ENCODE measurements at regions not wholly inside any gene's neighbourhood (a gene's known extent, or its start where the extent isn't known, plus 50 kb on each side); places are given as distances from the start of the nearest gene placed in this dataset.

DNA sequence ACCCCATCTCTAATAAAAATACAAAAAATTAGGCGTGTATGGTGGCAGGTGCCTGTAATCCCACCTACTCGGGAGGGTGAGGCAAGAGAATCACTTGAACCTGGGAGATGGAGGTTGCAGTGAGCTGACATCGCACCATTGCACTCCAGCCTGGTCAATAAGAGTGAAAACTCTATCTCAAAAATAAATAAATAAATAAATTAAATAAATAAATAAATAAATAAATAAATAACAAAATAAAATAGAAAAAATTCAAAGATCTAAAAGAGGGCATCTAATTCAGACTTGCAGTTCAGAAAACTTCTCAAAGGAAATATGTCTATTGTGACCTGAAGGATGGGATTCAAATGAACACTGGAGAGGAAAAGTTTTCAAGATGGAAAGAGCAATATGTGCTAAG is 1085.1 kb downstream of the SORCS3 start:
- no peak overlapping the region for H3K4me3 ChIP-seq (ENCODE audit: insufficient read depth, low read length, poor library complexity, severe bottlenecking)
- no peaks in the 10 kb centered on the region for H3K9me3 ChIP-seq (ENCODE audit: insufficient read depth, low read length)
- no peaks in the 10 kb centered on the region for H3F3A ChIP-seq (ENCODE audit: insufficient read depth)
- H3K9ac ChIP-seq (ENCODE audit: low read length), result no peak overlapping the region
- no peak overlapping the region for H3K4me2 ChIP-seq (ENCODE audit: low read depth, low read length, poor library complexity, severe bottlenecking)
- H3K36me3 ChIP-seq (ENCODE audit: low read length), result no peaks in the 10 kb centered on the region
- H3K9me2 ChIP-seq (replicated peaks; ENCODE audit: insufficient read depth, low read length), result no peaks in the 10 kb centered on the region
- H3K27me3 ChIP-seq (ENCODE audit: low read length), result no peaks in the 10 kb centered on the region
- H4K20me1 ChIP-seq (ENCODE audit: low read depth, low read length), result no peaks in the 10 kb centered on the region
- H3K79me2 ChIP-seq (ENCODE audit: insufficient read depth, low read length), result no peaks in the 10 kb centered on the region
- TF ChIP-seq, protein P1, sequence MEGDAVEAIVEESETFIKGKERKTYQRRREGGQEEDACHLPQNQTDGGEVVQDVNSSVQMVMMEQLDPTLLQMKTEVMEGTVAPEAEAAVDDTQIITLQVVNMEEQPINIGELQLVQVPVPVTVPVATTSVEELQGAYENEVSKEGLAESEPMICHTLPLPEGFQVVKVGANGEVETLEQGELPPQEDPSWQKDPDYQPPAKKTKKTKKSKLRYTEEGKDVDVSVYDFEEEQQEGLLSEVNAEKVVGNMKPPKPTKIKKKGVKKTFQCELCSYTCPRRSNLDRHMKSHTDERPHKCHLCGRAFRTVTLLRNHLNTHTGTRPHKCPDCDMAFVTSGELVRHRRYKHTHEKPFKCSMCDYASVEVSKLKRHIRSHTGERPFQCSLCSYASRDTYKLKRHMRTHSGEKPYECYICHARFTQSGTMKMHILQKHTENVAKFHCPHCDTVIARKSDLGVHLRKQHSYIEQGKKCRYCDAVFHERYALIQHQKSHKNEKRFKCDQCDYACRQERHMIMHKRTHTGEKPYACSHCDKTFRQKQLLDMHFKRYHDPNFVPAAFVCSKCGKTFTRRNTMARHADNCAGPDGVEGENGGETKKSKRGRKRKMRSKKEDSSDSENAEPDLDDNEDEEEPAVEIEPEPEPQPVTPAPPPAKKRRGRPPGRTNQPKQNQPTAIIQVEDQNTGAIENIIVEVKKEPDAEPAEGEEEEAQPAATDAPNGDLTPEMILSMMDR (IDR thresholded peaks at IDR 0.05; ENCODE audit: insufficient read depth, low read length, poor library complexity, severe bottlenecking), result no peak
- TF ChIP-seq EZH2phosphoT487 (conservative IDR thresholded peaks at IDR 0.05; ENCODE audit: low read length), result no peak
- H3K27ac ChIP-seq (ENCODE audit: low read depth, low read length), result no peak overlapping the region
- H2AFZ ChIP-seq (ENCODE audit: low read depth, low read length, severe bottlenecking), result no peak overlapping the region

GRCh38 chr10:105725007-105725406 is 1083.9 kb downstream of the SORCS3 start:
- H3F3A ChIP-seq (ENCODE audit: insufficient read depth), result no peaks in the 10 kb centered on the region
- H3K4me3 ChIP-seq (ENCODE audit: insufficient read depth, low read length, poor library complexity, severe bottlenecking), result no peak overlapping the region
- no peaks in the 10 kb centered on the region for H3K36me3 ChIP-seq (ENCODE audit: low read length)
- H3K9me3 ChIP-seq (ENCODE audit: insufficient read depth, low read length), result no peaks in the 10 kb centered on the region
- H3K79me2 ChIP-seq (ENCODE audit: insufficient read depth, low read length), result no peaks in the 10 kb centered on the region
- no peaks in the 10 kb centered on the region for H4K20me1 ChIP-seq (ENCODE audit: low read depth, low read length)
- TF ChIP-seq, protein P1 (IDR thresholded peaks at IDR 0.05; ENCODE audit: insufficient read depth, low read length, poor library complexity, severe bottlenecking), result no peak
- no peak for TF ChIP-seq EZH2phosphoT487 (conservative IDR thresholded peaks at IDR 0.05; ENCODE audit: low read length)
- H3K9ac ChIP-seq (ENCODE audit: low read length), result no peak overlapping the region
- H3K4me2 ChIP-seq (ENCODE audit: low read depth, low read length, poor library complexity, severe bottlenecking), result no peak overlapping the region
- no peak overlapping the region for H2AFZ ChIP-seq (ENCODE audit: low read depth, low read length, severe bottlenecking)
- no peak overlapping the region for H3K27ac ChIP-seq (ENCODE audit: low read depth, low read length)
- no peaks in the 10 kb centered on the region for H3K27me3 ChIP-seq (ENCODE audit: low read length)
- no peaks in the 10 kb centered on the region for H3K9me2 ChIP-seq (replicated peaks; ENCODE audit: insufficient read depth, low read length)

GRCh38 chr10:105718207-105718995 is 1077.3 kb downstream of the SORCS3 start:
- Histone ChIP-seq H3K4me3 (ENCODE audit: insufficient read depth, low read length, poor library complexity, severe bottlenecking) (no peak overlapping the region), H3K9me3 (ENCODE audit: insufficient read depth, low read length) (no peaks in the 10 kb centered on the region), H4K20me1 (ENCODE audit: low read depth, low read length) (no peaks in the 10 kb centered on the region), H3K79me2 (ENCODE audit: insufficient read depth, low read length) (no peaks in the 10 kb centered on the region), H3K27me3 (ENCODE audit: low read length) (no peaks in the 10 kb centered on the region), H3K4me2 (ENCODE audit: low read depth, low read length, poor library complexity, severe bottlenecking) (no peak overlapping the region), H2AFZ (ENCODE audit: low read depth, low read length, severe bottlenecking) (no peak overlapping the region), H3K27ac (ENCODE audit: low read depth, low read length) (no peak overlapping the region), H3F3A (ENCODE audit: insufficient read depth) (no peaks in the 10 kb centered on the region), H3K9me2 (replicated peaks; ENCODE audit: insufficient read depth, low read length) (no peaks in the 10 kb centered on the region), H3K9ac (ENCODE audit: low read length) (no peak overlapping the region), H3K36me3 (ENCODE audit: low read length) (no peaks in the 10 kb centered on the region)
- TF ChIP-seq EZH2phosphoT487 (conservative IDR thresholded peaks at IDR 0.05; ENCODE audit: low read length), result no peak
- TF ChIP-seq, protein P1 (IDR thresholded peaks at IDR 0.05; ENCODE audit: insufficient read depth, low read length, poor library complexity, severe bottlenecking), result no peak
